ENCODE measurements at regions not wholly inside any gene's neighbourhood (a gene's known extent, or its start where the extent isn't known, plus 50 kb on each side); places are given as distances from the start of the nearest gene placed in this dataset.

GRCh38 chr4:175407926-175408325, 404.1 kb downstream of the GPM6A start:
- in situ Hi-C loops (cut with HindIII; ENCODE audit: low pct_ligation_motif_present, low pct_unique_long_range_greater_than_20kb, low sequenced_read_pairs) = no loop called here
- no peak for DNase-seq

- no peak for DNase-seq
- in situ Hi-C loops (cut with HindIII; ENCODE audit: low pct_ligation_motif_present, low pct_unique_long_range_greater_than_20kb, low sequenced_read_pairs) = no loop called here
These were observed 400.8 kb downstream of the GPM6A start for GRCh38 chr4:175411251-175411650.

GRCh38 chr4:175412161-175412560, 399.9 kb downstream of the GPM6A start:
- DNase-seq = no peak
- in situ Hi-C loops (cut with HindIII; ENCODE audit: low pct_ligation_motif_present, low pct_unique_long_range_greater_than_20kb, low sequenced_read_pairs) = no loop called here

- in situ Hi-C loops (cut with HindIII; ENCODE audit: low pct_ligation_motif_present, low pct_unique_long_range_greater_than_20kb, low sequenced_read_pairs) = no loop called here
- DNase-seq = no peak
These were observed 399.3 kb downstream of the GPM6A start for GRCh38 chr4:175412746-175413145.

- DNase-seq = no peak
- in situ Hi-C loops (cut with HindIII; ENCODE audit: low pct_ligation_motif_present, low pct_unique_long_range_greater_than_20kb, low sequenced_read_pairs) = no loop called here
These were observed 398.5 kb downstream of the GPM6A start for GRCh38 chr4:175413561-175413960.

GRCh38 chr4:175414602-175415001, 397.5 kb downstream of the GPM6A start:
- in situ Hi-C loops (cut with HindIII; ENCODE audit: low pct_ligation_motif_present, low pct_unique_long_range_greater_than_20kb, low sequenced_read_pairs) = no loop called here

GRCh38 chr4:175418516-175418915, 393.5 kb downstream of the GPM6A start:
- in situ Hi-C loops (cut with HindIII; ENCODE audit: low pct_ligation_motif_present, low pct_unique_long_range_greater_than_20kb, low sequenced_read_pairs) = no loop called here
- no peak for DNase-seq

More at GRCh38 chr4:175414602-175415001, 397.5 kb downstream of the GPM6A start:
- DNase-seq = no peak

- in situ Hi-C loops (cut with HindIII; ENCODE audit: low pct_ligation_motif_present, low pct_unique_long_range_greater_than_20kb, low sequenced_read_pairs) = no loop called here
- peak; percentile 84 for DNase-seq
These were observed 392.8 kb downstream of the GPM6A start for GRCh38 chr4:175419236-175419718.

GRCh38 chr4:175421506-175421905, 390.6 kb downstream of the GPM6A start:
- in situ Hi-C loops (cut with HindIII; ENCODE audit: low pct_ligation_motif_present, low pct_unique_long_range_greater_than_20kb, low sequenced_read_pairs) = no loop called here
- peak; percentile 47 for DNase-seq

- no peak for DNase-seq
- in situ Hi-C loops (cut with HindIII; ENCODE audit: low pct_ligation_motif_present, low pct_unique_long_range_greater_than_20kb, low sequenced_read_pairs) = no loop called here
These were observed 389.7 kb downstream of the GPM6A start for GRCh38 chr4:175422331-175422730.

GRCh38 chr4:175424111-175424510, 388.0 kb downstream of the GPM6A start:
- in situ Hi-C loops (cut with HindIII; ENCODE audit: low pct_ligation_motif_present, low pct_unique_long_range_greater_than_20kb, low sequenced_read_pairs) = no loop called here
- DNase-seq = no peak

GRCh38 chr4:175427751-175428150, 384.3 kb downstream of the GPM6A start:
- in situ Hi-C loops (cut with HindIII; ENCODE audit: low pct_ligation_motif_present, low pct_unique_long_range_greater_than_20kb, low sequenced_read_pairs) = no loop called here
- DNase-seq = no peak

- no peak for DNase-seq
- in situ Hi-C loops (cut with HindIII; ENCODE audit: low pct_ligation_motif_present, low pct_unique_long_range_greater_than_20kb, low sequenced_read_pairs) = no loop called here
These were observed 380.4 kb downstream of the GPM6A start for GRCh38 chr4:175431694-175432093.

- in situ Hi-C loops (cut with HindIII; ENCODE audit: low pct_ligation_motif_present, low pct_unique_long_range_greater_than_20kb, low sequenced_read_pairs) = no loop called here
- DNase-seq = no peak
These were observed 376.7 kb downstream of the GPM6A start for GRCh38 chr4:175435381-175435783.

- in situ Hi-C loops (cut with HindIII; ENCODE audit: low pct_ligation_motif_present, low pct_unique_long_range_greater_than_20kb, low sequenced_read_pairs) = no loop called here
- DNase-seq = no peak
These were observed 375.9 kb downstream of the GPM6A start for GRCh38 chr4:175436196-175436595.

- DNase-seq = no peak
- in situ Hi-C loops (cut with HindIII; ENCODE audit: low pct_ligation_motif_present, low pct_unique_long_range_greater_than_20kb, low sequenced_read_pairs) = no loop called here
These were observed 371.3 kb downstream of the GPM6A start for GRCh38 chr4:175440786-175441185.

GRCh38 chr4:175441256-175441655, 370.8 kb downstream of the GPM6A start:
- DNase-seq = no peak
- in situ Hi-C loops (cut with HindIII; ENCODE audit: low pct_ligation_motif_present, low pct_unique_long_range_greater_than_20kb, low sequenced_read_pairs) = no loop called here

GRCh38 chr4:175443547-175443946, 368.5 kb downstream of the GPM6A start:
- in situ Hi-C loops (cut with HindIII; ENCODE audit: low pct_ligation_motif_present, low pct_unique_long_range_greater_than_20kb, low sequenced_read_pairs) = no loop called here
- peak; percentile 7 for DNase-seq

GRCh38 chr4:175444512-175444911, 367.6 kb downstream of the GPM6A start:
- in situ Hi-C loops (cut with HindIII; ENCODE audit: low pct_ligation_motif_present, low pct_unique_long_range_greater_than_20kb, low sequenced_read_pairs) = no loop called here
- no peak for DNase-seq

- no peak for DNase-seq
- in situ Hi-C loops (cut with HindIII; ENCODE audit: low pct_ligation_motif_present, low pct_unique_long_range_greater_than_20kb, low sequenced_read_pairs) = no loop called here
These were observed 365.0 kb downstream of the GPM6A start for GRCh38 chr4:175447016-175447415.

- no peak for DNase-seq
- in situ Hi-C loops (cut with HindIII; ENCODE audit: low pct_ligation_motif_present, low pct_unique_long_range_greater_than_20kb, low sequenced_read_pairs) = no loop called here
These were observed 361.6 kb downstream of the GPM6A start for GRCh38 chr4:175450446-175450845.

All from ACHN (cell line).